Activated CD4-positive, alpha-beta T cell treated with anti-CD3 and anti-CD28 coated beads, Interleukin-2, amount 10 ng/mL, durations not matched to agents 7 days and 5 days (primary cell): ENCODE measurements at regions not wholly inside any gene's neighbourhood (a gene's known extent, or its start where the extent isn't known, plus 50 kb on each side); places are given as distances from the start of the nearest gene placed in this dataset.
"Not testable (repeated sequence)": the region's sequence is repeated elsewhere in the genome, so short reads cannot be mapped to it uniquely, and the experiment has no call there.

Experiments
- CTCF ChIA-PET: fragments of 350-600 bp; sonication (Branson Sonifier 250); formaldehyde crosslinking; loops from one replicate; lab custom pipeline; 2021; ENCODE audit warnings: antibody characterized with exemption; lab: Charles Lee
- POLR2A ChIA-PET: fragments of 350-600 bp; sonication (Branson Sonifier 250); formaldehyde crosslinking; loops from one replicate; lab custom pipeline; 2021; ENCODE audit warnings: antibody characterized with exemption; lab: Charles Lee
- DNase-seq: peaks from one replicate; pipeline ENCODE4 v3.0.0-alpha.2; 2020
- H3K27ac Mint-ChIP-seq: one replicate; pipeline ENCODE4 v1.8.0; 2021; ENCODE audit warnings: mild to moderate bottlenecking, moderate library complexity, mixed read lengths
- H3K27me3 Mint-ChIP-seq: one replicate; pipeline ENCODE4 v1.8.0; 2021; ENCODE audit warnings: mixed read lengths
- H3K36me3 Mint-ChIP-seq: one replicate; pipeline ENCODE4 v1.8.0; 2021; ENCODE audit warnings: low read depth, mixed read lengths
- H3K4me1 Mint-ChIP-seq: one replicate; pipeline ENCODE4 v1.8.0; 2021; ENCODE audit warnings: mixed read lengths
- H3K4me3 Mint-ChIP-seq: one replicate; pipeline ENCODE4 v1.8.0; 2021; ENCODE audit warnings: mild to moderate bottlenecking, moderate library complexity, mixed read lengths
- H3K9me3 Mint-ChIP-seq: one replicate; pipeline ENCODE4 v1.8.0; 2021; ENCODE audit warnings: mixed read lengths

- H3K36me3 Mint-ChIP-seq, CTCF ChIA-PET, POLR2A ChIA-PET, H3K9me3 Mint-ChIP-seq, H3K27ac Mint-ChIP-seq, H3K27me3 Mint-ChIP-seq, H3K4me3 Mint-ChIP-seq, H3K4me1 Mint-ChIP-seq, DNase-seq: not testable (repeated sequence)
Observed at GRCh38 chr16:86267657-86268056, 242.7 kb upstream of the FOXF1 start.

DNA sequence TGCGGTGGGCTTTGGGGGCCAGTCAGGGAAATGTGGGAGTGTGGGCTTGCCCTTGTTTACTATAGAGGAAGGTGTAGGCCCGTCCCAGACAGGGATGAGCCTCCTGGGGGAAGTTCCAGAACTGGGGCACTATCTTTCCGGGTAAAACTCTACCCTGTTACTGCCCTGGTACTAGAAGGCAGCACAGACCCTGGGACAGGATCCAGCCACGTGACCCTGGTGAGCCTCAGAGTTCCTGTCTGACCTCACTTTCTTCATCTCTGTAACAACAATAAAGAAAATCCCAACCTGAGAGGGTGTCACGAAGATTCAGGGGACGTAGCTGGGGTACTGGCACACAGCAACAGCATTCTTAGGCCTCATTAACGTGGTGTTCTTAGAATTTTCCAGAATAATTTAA lies 239.6 kb upstream of the FOXF1 start:
- ChIA-PET POLR2A (no interaction called here), CTCF (no interaction called here)
- no peak overlapping the region for H3K27ac Mint-ChIP-seq
- H3K4me1 Mint-ChIP-seq, result no peaks in the 10 kb centered on the region
- no peaks in the 10 kb centered on the region for H3K36me3 Mint-ChIP-seq
- peaks cover 2% of the 10 kb centered on the region for H3K9me3 Mint-ChIP-seq
- no peak for DNase-seq
- H3K4me3 Mint-ChIP-seq, result no peak overlapping the region
- no peaks in the 10 kb centered on the region for H3K27me3 Mint-ChIP-seq

- H3K27ac Mint-ChIP-seq, result no peak overlapping the region
- CTCF ChIA-PET, result no interaction called here
- peaks cover 2% of the 10 kb centered on the region for H3K9me3 Mint-ChIP-seq
- no peaks in the 10 kb centered on the region for H3K36me3 Mint-ChIP-seq
- DNase-seq, result no peak
- H3K4me3 Mint-ChIP-seq, result no peak overlapping the region
- POLR2A ChIA-PET, result no interaction called here
- no peaks in the 10 kb centered on the region for H3K27me3 Mint-ChIP-seq
- H3K4me1 Mint-ChIP-seq, result no peaks in the 10 kb centered on the region
Observed at GRCh38 chr16:86272744-86273143, 237.6 kb upstream of the FOXF1 start.

DNA sequence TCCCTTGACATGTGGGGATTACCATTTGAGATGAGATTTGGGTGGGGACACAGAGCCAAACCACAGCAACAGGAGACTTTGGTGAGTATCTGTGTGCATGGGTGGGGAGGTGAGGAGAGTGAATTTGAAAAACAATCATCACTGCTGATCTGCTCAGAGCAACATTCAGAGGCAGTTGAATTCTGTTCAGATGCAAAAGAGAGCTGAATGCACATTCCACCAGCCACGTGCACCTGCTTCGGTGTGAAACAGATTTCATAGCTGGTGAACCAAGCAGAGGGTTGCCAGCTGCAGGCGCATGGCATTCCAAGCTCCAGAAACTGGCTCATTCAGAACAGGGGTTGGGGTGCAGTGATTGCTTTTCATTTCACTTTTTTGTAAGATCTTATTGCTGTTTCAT lies 233.1 kb upstream of the FOXF1 start:
- Mint-ChIP-seq H3K36me3 (no peaks in the 10 kb centered on the region), H3K4me1 (no peaks in the 10 kb centered on the region), H3K9me3 (peaks cover 2% of the 10 kb centered on the region), H3K27ac (no peak overlapping the region), H3K4me3 (no peak overlapping the region), H3K27me3 (peaks cover 2% of the 10 kb centered on the region)
- no peak for DNase-seq
- ChIA-PET POLR2A (no interaction called here), CTCF (no interaction called here)

DNA sequence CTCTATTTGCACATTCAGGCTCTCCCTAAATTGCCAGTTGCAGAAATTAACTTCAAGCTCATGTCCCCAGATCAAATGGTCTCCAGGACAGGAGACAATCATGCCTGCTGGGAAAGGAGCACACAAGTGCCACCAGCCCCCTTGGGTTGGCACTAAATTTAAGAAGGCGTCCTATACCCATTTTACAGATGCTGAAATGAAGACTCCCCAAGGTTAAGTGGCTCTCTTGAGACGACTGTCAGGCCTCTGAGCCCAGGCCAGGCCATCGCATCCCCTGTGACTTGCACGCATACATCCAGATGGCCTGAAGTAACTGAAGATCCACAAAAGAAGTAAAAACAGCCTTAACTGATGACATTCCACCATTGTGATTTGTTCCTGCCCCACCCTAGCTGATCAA lies 232.5 kb upstream of the FOXF1 start:
- H3K4me3 Mint-ChIP-seq, H3K27ac Mint-ChIP-seq, CTCF ChIA-PET: not testable (repeated sequence)

DNA sequence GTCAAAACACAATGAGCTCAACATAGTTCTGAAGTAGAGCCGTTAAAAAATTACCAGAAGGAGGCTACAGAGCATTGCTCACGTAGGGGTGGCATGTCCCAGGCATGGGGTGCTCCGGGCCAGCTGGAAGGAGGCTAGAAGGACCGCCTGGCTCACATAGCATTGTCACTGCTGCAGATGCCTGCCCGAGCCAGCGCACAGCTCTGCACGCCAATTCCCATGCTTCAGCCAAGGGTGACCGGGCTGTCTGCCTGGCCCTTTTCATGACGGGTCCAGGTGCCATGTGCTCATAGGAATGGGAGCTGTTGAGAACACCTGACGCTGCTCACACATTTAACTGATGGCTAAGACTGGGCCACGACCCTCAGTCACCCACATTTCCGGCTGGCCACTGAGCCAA lies 228.9 kb upstream of the FOXF1 start:
- H3K4me1 Mint-ChIP-seq, result no peaks in the 10 kb centered on the region
- CTCF ChIA-PET, result no interaction called here

More for the DNA sequence above, 232.5 kb upstream of the FOXF1 start:
- H3K9me3 Mint-ChIP-seq, H3K27me3 Mint-ChIP-seq, POLR2A ChIA-PET, H3K4me1 Mint-ChIP-seq, DNase-seq, H3K36me3 Mint-ChIP-seq: not testable (repeated sequence)

DNA sequence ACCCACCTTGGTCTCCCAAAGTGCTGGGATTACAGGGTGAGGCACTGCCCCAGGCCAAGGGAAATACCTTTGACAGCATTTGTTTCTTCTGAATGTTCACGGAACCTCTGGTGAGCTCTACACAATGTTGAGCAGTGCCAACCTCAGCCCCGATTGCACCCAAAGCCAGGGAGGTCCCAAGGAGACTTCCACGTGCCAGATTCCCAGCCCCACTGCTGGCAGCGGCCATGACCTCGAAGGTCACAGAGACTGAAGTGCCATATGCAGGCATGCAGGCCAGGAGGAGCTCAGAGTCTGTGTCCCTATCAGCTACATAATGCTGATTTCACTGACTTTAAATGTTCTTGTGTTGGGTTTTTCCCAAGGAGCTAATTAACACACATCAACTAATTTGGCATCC lies 226.4 kb upstream of the FOXF1 start:
- peaks cover 34% of the 10 kb centered on the region for H3K27me3 Mint-ChIP-seq
- POLR2A ChIA-PET, result no interaction called here
- no peak overlapping the region for H3K27ac Mint-ChIP-seq

More for the DNA sequence above, 228.9 kb upstream of the FOXF1 start:
- no peak overlapping the region for H3K4me3 Mint-ChIP-seq
- POLR2A ChIA-PET, result no interaction called here
- no peak for DNase-seq
- no peaks in the 10 kb centered on the region for H3K36me3 Mint-ChIP-seq
- peaks cover 15% of the 10 kb centered on the region for H3K27me3 Mint-ChIP-seq
- no peak overlapping the region for H3K27ac Mint-ChIP-seq
- H3K9me3 Mint-ChIP-seq, result no peaks in the 10 kb centered on the region

GRCh38 chr16:86285421-86285820 lies 224.9 kb upstream of the FOXF1 start:
- no peaks in the 10 kb centered on the region for H3K36me3 Mint-ChIP-seq
- POLR2A ChIA-PET, result no interaction called here
- CTCF ChIA-PET, result no interaction called here
- H3K27ac Mint-ChIP-seq, result no peak overlapping the region
- H3K4me3 Mint-ChIP-seq, result no peak overlapping the region
- H3K27me3 Mint-ChIP-seq, result peaks cover 48% of the 10 kb centered on the region
- no peaks in the 10 kb centered on the region for H3K4me1 Mint-ChIP-seq
- DNase-seq, result no peak
- no peaks in the 10 kb centered on the region for H3K9me3 Mint-ChIP-seq

More for the DNA sequence above, 226.4 kb upstream of the FOXF1 start:
- Mint-ChIP-seq H3K4me1 (no peaks in the 10 kb centered on the region), H3K4me3 (no peak overlapping the region), H3K9me3 (no peaks in the 10 kb centered on the region), H3K36me3 (no peaks in the 10 kb centered on the region)
- DNase-seq, result no peak
- CTCF ChIA-PET, result no interaction called here

GRCh38 chr16:86285938-86286921 lies 224.1 kb upstream of the FOXF1 start:
- no peak for DNase-seq
- ChIA-PET POLR2A (no interaction called here), CTCF (no interaction called here)
- H3K4me1 Mint-ChIP-seq, result no peaks in the 10 kb centered on the region
- no peaks in the 10 kb centered on the region for H3K9me3 Mint-ChIP-seq
- peaks cover 56% of the 10 kb centered on the region for H3K27me3 Mint-ChIP-seq
- H3K36me3 Mint-ChIP-seq, result no peaks in the 10 kb centered on the region
- H3K4me3 Mint-ChIP-seq, result no peak overlapping the region
- no peak overlapping the region for H3K27ac Mint-ChIP-seq

GRCh38 chr16:86286991-86287663 lies 223.2 kb upstream of the FOXF1 start:
- DNase-seq, result no peak
- Mint-ChIP-seq H3K4me3 (no peak overlapping the region), H3K27ac (no peak overlapping the region), H3K36me3 (no peaks in the 10 kb centered on the region), H3K27me3 (peaks cover 58% of the 10 kb centered on the region), H3K4me1 (no peaks in the 10 kb centered on the region), H3K9me3 (no peaks in the 10 kb centered on the region)
- ChIA-PET POLR2A (no interaction called here), CTCF (no interaction called here)

GRCh38 chr16:86287664-86288201 lies 222.6 kb upstream of the FOXF1 start:
- DNase-seq, result no peak
- CTCF ChIA-PET, result no interaction called here
- H3K27ac Mint-ChIP-seq, result no peak overlapping the region
- no peaks in the 10 kb centered on the region for H3K9me3 Mint-ChIP-seq
- POLR2A ChIA-PET, result no interaction called here
- H3K4me1 Mint-ChIP-seq, result no peaks in the 10 kb centered on the region
- H3K27me3 Mint-ChIP-seq, result peaks cover 61% of the 10 kb centered on the region
- H3K36me3 Mint-ChIP-seq, result no peaks in the 10 kb centered on the region
- H3K4me3 Mint-ChIP-seq, result no peak overlapping the region

- H3K27ac Mint-ChIP-seq, result no peak overlapping the region
Observed at GRCh38 chr16:86288716-86289294, 221.5 kb upstream of the FOXF1 start.

GRCh38 chr16:86289304-86289703 lies 221.0 kb upstream of the FOXF1 start:
- no peak for DNase-seq
- POLR2A ChIA-PET, result no interaction called here
- Mint-ChIP-seq H3K36me3 (no peaks in the 10 kb centered on the region), H3K27ac (no peak overlapping the region), H3K4me1 (no peaks in the 10 kb centered on the region), H3K9me3 (no peaks in the 10 kb centered on the region), H3K4me3 (no peak overlapping the region), H3K27me3 (peaks cover 60% of the 10 kb centered on the region)
- CTCF ChIA-PET, result no interaction called here

More at GRCh38 chr16:86288716-86289294, 221.5 kb upstream of the FOXF1 start:
- Mint-ChIP-seq H3K27me3 (peaks cover 61% of the 10 kb centered on the region), H3K36me3 (no peaks in the 10 kb centered on the region), H3K4me3 (no peak overlapping the region), H3K4me1 (no peaks in the 10 kb centered on the region), H3K9me3 (no peaks in the 10 kb centered on the region)
- ChIA-PET CTCF (no interaction called here), POLR2A (no interaction called here)
- DNase-seq, result no peak
